HG02852 (cell line): ENCODE measurements at regions not wholly inside any gene's neighbourhood (a gene's known extent, or its start where the extent isn't known, plus 50 kb on each side); places are given as distances from the start of the nearest gene placed in this dataset.
"Not testable (repeated sequence)": the region's sequence is repeated elsewhere in the genome, so short reads cannot be mapped to it uniquely, and the experiment has no call there.

Experiments used
- ATAC-seq: cut with Tn5 transposase; IDR thresholded peaks from one replicate; pipeline ENCODE4 v1.9.1; 2021; ENCODE audit warnings: mild to moderate bottlenecking, moderate library complexity; ENCODE audit not compliant: unreplicated experiment

GRCh38 chr1:58072450-58072849 lies 474.1 kb downstream of the OMA1 start:
- no peak for ATAC-seq

- no peak for ATAC-seq
Measured at GRCh38 chr1:58067082-58067481, 479.4 kb downstream of the OMA1 start.

DNA sequence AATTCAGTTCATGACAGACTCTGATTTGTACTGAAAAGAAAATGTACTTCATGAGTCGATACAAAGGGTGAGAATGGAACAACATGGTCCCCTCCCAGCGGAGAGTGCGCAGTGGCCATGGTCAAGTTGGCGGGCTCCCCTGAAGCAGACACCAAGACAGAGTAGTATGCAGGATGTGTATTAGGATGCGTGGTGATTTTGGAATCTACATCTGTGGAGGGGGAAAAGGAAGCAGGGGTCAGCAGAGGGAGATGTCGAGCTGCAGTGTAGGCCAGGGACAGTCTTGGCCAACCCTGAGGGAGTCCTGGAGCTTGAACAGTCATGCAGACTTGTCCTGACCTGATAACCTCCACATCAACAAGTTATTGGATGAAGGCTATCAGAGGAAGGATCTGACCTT lies 481.0 kb downstream of the OMA1 start:
- no peak for ATAC-seq

DNA sequence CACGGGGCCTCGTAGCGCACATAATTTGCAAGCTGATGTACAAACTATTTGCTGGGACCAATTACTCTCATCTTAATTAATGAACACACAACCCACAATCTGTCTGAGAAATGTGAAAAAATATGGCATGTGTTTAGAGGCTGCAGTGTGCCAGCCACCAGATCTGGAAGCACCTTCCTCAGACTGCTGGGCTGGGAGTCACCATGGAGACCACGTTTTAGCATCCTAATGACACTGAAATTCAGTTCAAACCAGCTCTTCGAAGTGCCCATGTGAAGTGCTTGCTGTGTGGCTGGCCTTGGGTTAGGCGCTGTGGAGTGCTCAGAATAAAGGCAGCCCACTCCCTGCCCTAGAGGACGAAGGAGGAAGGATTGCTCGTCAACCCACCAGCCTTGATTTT lies 482.4 kb downstream of the OMA1 start:
- ATAC-seq, result no peak

- ATAC-seq, result no peak
Measured at GRCh38 chr1:58063095-58063494, 483.4 kb downstream of the OMA1 start.

- ATAC-seq, result no peak
Measured at GRCh38 chr1:58062635-58063034, 483.9 kb downstream of the OMA1 start.

DNA sequence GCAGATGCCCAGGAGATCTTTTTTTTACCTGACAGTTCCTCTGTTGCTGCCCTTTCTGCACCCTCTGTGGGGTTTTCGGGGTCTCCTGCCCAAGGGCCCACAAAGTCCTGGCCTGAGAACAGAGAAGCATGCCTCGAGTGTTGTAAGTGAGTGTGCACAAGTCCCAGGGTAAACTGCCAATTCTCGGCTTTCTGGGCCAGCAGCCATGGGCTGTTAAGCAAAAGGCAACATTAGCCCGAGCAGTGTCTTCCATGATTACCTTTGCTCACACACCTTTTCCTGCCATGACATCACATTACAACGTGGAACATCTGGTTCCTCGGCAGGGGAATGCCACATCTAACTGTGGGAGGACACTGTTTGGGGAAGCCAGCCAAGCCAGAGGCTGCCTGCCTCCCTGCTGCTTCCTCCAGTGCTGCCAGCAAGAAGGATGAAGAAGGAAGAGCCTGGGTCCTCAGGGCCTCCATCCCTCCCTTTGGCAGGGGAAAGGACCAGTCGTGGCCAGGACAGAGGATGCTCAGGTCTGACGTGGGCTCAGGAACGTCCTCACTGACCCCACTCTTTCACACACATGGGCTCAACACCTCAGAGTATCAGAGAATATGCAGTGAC lies 485.9 kb downstream of the OMA1 start:
- no peak for ATAC-seq

DNA sequence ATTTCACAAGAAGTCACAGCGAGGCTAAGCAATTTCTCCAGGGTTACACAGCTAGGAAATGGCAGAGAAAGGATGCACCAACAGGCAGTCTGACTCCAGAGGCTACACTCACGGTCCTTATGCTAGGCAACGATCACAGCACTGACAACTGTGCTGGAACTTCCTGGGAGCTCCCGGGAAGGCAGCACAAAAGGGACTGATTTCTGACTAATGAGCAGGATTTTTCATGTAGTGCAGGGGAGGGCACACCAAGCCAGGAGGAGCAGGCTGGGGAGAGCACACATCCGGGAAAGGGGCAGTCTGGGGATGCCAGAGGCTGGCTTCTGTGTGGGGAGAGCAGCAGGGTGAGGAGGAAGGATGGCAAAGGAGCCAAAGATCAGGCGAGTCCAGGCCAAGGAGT lies 486.7 kb downstream of the OMA1 start:
- no peak for ATAC-seq

DNA sequence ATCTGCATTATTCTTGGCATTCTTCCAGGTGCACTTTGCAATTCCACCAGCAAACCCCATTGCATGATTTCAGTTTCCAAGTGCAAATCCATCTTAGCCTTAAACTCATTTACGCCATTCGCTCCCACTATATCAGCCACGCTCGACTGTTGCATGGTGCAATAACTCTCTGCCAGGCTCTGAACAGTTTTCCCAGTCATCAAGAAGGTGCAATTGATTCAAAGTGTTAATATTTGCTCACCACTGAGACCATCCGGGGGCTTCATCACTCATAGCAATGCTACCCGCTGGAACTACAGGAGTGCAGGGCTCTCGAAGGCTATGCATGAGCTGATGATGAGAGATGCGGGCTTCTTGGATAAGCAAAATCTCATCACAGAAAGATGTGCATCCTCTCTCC lies 488.2 kb downstream of the OMA1 start:
- no peak for ATAC-seq

GRCh38 chr1:58057826-58058225 lies 488.7 kb downstream of the OMA1 start:
- no peak for ATAC-seq

DNA sequence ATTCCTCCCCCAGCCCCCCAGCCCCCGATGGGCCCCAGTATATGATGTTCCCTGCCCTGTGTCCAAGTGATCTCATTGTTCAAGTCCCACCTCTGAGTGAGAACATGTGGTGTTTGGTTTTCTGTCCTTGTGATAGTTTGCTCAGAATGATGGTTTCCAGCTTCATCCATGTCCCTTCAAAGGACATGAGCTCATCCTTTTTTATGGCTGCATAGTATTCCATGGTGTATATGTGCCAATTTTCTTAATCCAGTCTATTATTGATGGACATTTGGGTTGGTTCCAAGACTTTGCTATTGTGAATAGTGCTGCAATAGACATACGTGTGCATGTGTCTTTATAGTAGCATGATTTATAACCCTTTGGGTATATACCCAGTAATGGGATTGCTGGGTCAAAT lies 495.3 kb downstream of the OMA1 start:
- not testable (repeated sequence) for ATAC-seq

DNA sequence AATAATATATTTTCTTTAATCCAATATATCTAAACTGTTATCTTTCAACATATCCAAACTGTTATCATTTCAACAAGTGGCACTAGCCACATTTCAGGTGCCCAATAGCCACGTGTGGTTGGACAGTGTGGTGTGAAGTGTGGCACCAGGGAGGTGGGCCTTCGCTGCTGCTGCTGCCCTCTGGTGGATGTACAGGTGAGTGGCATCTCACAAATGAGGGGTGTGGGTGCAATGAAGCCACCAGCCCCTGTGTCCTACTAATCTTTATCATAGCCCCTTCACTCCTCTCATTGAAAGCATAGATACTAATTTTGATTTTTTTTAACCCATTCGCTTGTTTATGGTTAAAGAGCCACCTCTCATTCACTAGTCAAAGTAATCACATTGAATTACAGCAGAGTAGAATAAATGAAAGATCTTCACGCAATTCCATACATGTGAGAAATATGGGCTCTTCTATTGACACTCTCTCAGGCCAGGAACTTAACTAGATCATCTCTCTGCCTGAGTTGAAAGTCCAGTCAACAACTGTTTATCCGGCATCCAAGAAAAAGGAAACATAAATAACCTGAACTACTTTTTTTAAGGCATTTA lies 499.2 kb downstream of the OMA1 start:
- ATAC-seq, result no peak

DNA sequence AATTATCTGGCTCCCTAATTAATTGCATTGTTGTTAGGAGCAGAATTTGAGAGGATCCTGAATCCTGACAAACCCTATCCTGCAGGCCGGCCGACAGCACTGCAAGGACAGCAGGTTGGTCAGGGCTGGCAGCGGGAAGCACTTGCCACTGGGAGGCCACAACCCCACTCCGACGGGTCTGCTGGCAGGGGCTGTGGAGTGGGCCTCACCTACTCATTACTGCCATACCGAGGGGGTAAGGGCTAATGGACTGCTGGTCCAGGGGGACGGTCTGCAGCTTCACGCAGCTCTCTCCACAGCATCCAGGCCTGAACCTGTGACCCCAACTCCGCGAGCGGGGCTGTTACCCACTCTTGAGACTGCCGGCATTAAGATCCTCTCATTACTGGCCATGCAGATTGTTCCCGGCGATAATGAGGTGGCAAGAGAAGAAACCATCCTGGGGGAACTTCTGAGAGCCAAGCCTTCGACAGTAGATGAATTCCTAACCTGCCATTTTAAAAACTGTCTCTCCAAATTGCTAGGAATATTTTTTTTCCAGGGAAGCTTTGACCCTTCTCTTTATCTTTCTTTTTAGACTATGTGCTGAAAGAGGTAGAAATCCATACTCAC lies 501.3 kb downstream of the OMA1 start:
- ATAC-seq, result no peak

DNA sequence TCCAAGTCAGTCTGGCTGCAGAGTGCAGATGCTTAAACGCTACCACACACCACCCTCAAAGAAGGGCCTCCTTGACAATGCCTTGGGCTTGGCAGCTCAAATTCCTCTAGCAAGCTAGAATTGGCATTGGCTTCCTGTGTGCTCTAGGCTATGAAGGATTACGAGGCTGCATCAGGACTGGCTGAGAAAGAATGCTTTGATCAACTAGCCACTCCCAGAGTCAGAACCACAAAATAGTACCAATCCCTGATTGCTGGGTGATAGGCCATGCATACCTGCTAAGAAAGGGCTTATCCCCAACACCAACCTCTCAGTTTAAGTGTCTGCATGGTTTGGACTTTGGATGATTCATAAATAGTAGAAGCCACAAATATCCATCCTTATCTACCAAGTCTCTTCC lies 504.9 kb downstream of the OMA1 start:
- no peak for ATAC-seq

DNA sequence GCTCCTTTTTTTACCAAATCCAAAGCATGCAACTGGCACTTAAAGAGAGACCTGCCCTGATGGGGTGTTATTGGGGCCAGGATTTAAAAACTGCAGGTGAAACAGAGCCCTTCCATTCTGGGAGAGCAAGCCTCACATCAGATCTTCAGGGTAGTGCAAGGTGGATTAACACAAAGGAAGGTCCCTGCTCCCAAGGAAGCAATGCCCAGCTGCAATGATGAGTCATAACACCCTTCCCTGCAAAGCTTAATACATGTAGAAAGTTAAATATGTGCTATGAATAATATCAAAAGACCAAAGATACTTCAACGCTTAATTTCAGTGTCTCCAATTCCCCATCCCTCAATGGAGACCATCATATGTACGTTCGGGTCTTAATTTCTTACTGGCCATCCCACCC lies 508.0 kb downstream of the OMA1 start:
- no peak for ATAC-seq

DNA sequence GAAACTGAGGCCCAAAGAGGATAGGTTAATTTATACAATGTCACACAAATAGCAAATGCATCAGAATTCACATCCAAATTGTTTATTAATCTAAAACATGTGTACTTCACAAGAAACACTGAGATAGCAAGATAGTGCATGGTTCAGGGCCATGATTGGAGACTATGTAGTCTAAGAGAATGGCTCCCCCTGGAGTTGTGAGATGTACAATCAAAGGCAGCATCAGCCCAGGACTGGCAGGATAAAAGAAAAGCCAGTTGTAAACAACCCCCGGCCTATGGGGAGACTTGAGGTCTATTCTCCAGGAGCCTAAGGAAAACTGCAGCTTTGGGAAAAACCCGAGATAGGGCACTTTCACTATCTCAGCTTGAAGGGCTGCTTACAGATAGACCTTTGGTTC lies 511.0 kb downstream of the OMA1 start:
- ATAC-seq, result no peak

GRCh38 chr1:58033311-58033710 lies 513.2 kb downstream of the OMA1 start:
- ATAC-seq, result no peak

DNA sequence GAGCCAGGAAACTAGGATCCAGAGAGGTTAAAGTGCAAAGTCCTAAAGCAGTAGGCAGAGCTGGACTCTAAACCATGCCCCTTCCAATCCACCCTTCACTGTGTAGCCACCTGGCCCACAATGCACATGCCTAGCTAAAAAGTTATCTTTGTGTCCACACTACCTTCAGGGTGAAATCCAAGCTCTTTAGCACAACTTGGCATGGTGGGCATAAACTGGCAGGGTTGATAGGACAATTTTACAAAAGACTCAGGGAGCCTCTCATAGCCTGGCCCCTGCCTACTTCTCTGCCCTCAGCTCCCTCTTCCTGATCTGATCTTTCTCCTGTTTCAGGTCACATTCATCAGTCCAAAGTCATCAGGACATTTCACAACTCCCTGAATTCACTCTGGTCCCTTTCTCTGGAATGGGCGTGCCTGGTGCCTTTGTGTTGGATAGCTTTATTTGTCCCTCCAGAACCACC lies 513.9 kb downstream of the OMA1 start:
- ATAC-seq, result no peak

- ATAC-seq, result no peak
Measured at GRCh38 chr1:58031416-58031815, 515.1 kb downstream of the OMA1 start.

DNA sequence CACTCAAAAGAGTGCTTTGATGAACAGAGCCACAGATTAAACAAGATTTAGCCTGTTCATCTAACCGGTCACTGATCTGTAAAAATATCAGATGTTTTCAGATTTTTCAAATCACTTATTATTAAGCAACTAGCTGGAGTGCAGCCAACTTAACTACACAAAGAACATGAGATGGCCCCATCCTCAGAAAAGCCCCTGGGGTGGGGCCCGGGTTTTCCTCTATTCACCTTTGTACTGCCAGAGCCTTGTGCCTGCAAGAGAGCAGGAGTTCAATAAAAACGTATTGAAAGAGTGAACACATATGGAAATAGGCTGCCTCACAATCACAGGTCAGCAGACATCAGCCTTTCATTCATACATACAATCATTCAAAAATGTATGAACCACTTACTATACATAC lies 516.1 kb downstream of the OMA1 start:
- ATAC-seq, result no peak

GRCh38 chr1:58017641-58018040 lies 528.9 kb downstream of the OMA1 start:
- ATAC-seq, result no peak

DNA sequence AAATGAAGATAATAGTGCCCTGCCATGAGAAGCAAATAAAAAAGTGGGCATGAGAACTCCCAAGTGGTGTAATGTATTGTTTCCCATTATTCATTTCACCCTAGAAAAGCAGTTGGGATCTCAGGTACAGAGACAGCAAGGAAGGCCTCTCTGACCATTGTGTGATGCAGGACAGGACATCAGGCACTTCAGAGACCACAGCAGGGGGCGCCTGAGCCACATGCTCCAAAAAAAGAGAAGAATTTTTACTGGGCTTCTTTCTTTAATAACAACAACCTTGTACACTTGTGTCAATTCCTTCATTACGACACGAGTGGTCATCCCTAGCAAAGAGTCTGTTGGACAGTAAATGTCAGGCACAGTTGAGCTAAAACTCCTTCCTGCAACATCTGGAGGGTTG lies 533.3 kb downstream of the OMA1 start:
- no peak for ATAC-seq

DNA sequence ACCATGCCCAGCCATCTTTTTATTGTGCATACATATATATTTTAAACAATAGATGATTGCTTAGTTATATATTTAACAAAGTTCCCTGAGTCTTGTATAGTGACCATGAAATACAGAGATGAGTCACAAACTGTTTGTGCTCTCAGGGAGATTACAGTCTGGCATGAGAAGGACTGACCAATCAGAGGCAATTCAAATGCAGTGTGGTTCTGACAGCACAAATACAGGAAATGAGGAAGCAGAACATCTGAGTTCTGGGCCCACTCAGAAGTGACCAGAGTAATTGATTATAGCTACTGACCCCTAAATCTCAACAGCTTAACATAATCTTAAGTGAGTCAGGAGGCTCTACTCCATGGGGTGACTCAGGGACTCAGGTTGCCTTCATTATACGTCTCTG lies 534.5 kb downstream of the OMA1 start:
- ATAC-seq, result no peak
